ENCODE measurements at regions not wholly inside any gene's neighbourhood (a gene's known extent, or its start where the extent isn't known, plus 50 kb on each side); places are given as distances from the start of the nearest gene placed in this dataset.

- no peak overlapping the region for H4K8ac ChIP-seq (ENCODE audit: low read depth in 2 of 2, low read length in 2 of 2)
- H3K4me2 ChIP-seq (ENCODE audit: low read depth, low read length): no peak overlapping the region
- no peak overlapping the region for H3K14ac ChIP-seq (replicated peaks; ENCODE audit: low read depth, low read length)
- intact Hi-C loops (cut with micrococcal nuclease) (no loop called here), in situ Hi-C loops (cut with MboI; ENCODE audit: low sequenced_read_pairs) (no loop called here), dilution Hi-C loops (cut with HindIII; ENCODE audit: low sequenced_read_pairs, unreplicated experiment) (no loop called here)
- H4K20me1 ChIP-seq (ENCODE audit: insufficient read depth, low read length): no peaks in the 10 kb centered on the region
- WGBS, 2 experiments (ENCODE audit: extremely low coverage in 2 of 2, insufficient read length in 1 of 2): no CpG with 5 or more reads among the region's 4 CpGs
- DNase-seq: no peak
- ATAC-seq (ENCODE audit: low read depth): no peak
- no peak overlapping the region for H3K4ac ChIP-seq (ENCODE audit: low read depth, low read length)
- no peaks in the 10 kb centered on the region for H3K27me3 ChIP-seq (ENCODE audit: control insufficient read depth, insufficient read depth, low read length)
- no peak overlapping the region for H3K56ac ChIP-seq (ENCODE audit: extremely low read depth, insufficient read depth, low read length)
- no peak overlapping the region for H3K18ac ChIP-seq (ENCODE audit: low read depth, low read length)
- no peak overlapping the region for H4K91ac ChIP-seq (ENCODE audit: insufficient read depth, low read depth, low read length)
- no peaks in the 10 kb centered on the region for H3K36me3 ChIP-seq (ENCODE audit: control insufficient read depth, insufficient read depth, low read length)
- POLR2A ChIA-PET (ENCODE audit: unreplicated experiment): no interaction called here
- H2AFZ ChIP-seq (replicated peaks; ENCODE audit: low read length, poor library complexity): no peak overlapping the region
- no peak overlapping the region for H3K9ac ChIP-seq (ENCODE audit: low read depth, low read length)
- no peaks in the 10 kb centered on the region for H3K79me1 ChIP-seq (ENCODE audit: low read depth in 1 of 2, low read length in 2 of 2)
- no peak overlapping the region for H2BK5ac ChIP-seq (ENCODE audit: low read depth, low read length, poor library complexity, severe bottlenecking)
- no peak overlapping the region for H3K23ac ChIP-seq (ENCODE audit: low read depth, low read length)
- H2AK9ac ChIP-seq (replicated peaks; ENCODE audit: low read depth, low read length, poor library complexity): no peak overlapping the region
- no peaks in the 10 kb centered on the region for H3K9me1 ChIP-seq (ENCODE audit: insufficient read depth, low read length)
- H3K4me1 ChIP-seq (ENCODE audit: control insufficient read depth, insufficient read depth, low read length): no peaks in the 10 kb centered on the region
- no peak overlapping the region for H3K27ac ChIP-seq (ENCODE audit: insufficient read depth, low read length)
- BruUV-seq (replicated peaks): no TSS peak
- no peak overlapping the region for H4K5ac ChIP-seq (ENCODE audit: low read depth, low read length)
- no peak overlapping the region for H2AK5ac ChIP-seq (ENCODE audit: low read depth, low read length)
- no peak overlapping the region for H2BK15ac ChIP-seq (ENCODE audit: low read depth, low read length)
- TF ChIP-seq NFE2L2 (IDR thresholded peaks at IDR 0.05; ENCODE audit: low read depth, low read length): peak; percentile 46
- no peak for TF ChIP-seq SMC3 (IDR thresholded peaks at IDR 0.05; ENCODE audit: low read depth, low read length)
- peak; percentile 41; the same call in 1 of the 2 replicates for TF ChIP-seq MAFK (IDR thresholded peaks at IDR 0.05; ENCODE audit: low read depth, low read length)
- no peaks in the 10 kb centered on the region for H3K9me3 ChIP-seq (ENCODE audit: control insufficient read depth, insufficient read depth, low read length)
- CTCF ChIA-PET: no interaction called here
- H2BK120ac ChIP-seq (ENCODE audit: low read depth, low read length): no peak overlapping the region
- H3K4me3 ChIP-seq (ENCODE audit: insufficient read depth, low read depth, low read length): no peak overlapping the region
- H2BK20ac ChIP-seq (ENCODE audit: low read depth, low read length): no peak overlapping the region
Measured at GRCh38 chr15:25620466-25620865, 181.6 kb upstream of the UBE3A start.

Data from IMR-90 (cell line).